ENCODE measurements at regions not wholly inside any gene's neighbourhood (a gene's known extent, or its start where the extent isn't known, plus 50 kb on each side); places are given as distances from the start of the nearest gene placed in this dataset.

DNA sequence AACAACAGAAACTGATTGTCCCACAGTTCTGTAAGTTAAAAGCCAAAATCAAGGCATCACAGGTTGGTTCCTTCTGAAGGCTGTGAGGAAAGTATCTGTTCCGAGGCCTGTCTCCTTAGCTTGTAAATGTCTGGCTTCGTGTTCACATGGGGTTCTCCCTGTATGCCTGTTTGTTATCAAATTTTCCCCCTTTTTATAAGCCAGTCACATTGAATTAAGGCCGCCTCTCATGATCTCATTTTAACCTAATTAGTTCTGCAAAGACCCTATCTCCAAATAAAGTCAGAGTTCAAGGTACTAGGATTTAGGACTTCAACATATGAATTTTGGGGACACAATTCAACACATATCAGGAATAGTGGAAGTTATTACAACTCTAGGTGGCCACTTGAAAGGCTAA lies 331.5 kb downstream of the PIK3R1 start:
- no peak for TF ChIP-seq ZBTB8A (tag by site-specific recombination; IDR thresholded peaks at IDR 0.05)
- TF ChIP-seq CTCF (tag by site-specific recombination; IDR thresholded peaks at IDR 0.05) = no peak
- TF ChIP-seq ATF2 (tag by site-specific recombination; IDR thresholded peaks at IDR 0.05; ENCODE audit: low read depth) = no peak
- no peak for TF ChIP-seq FEZF1 (tag by site-specific recombination; IDR thresholded peaks at IDR 0.05)
- no peak for TF ChIP-seq ZNF37A (tag by site-specific recombination; IDR thresholded peaks at IDR 0.05)
- TF ChIP-seq, protein P1, sequence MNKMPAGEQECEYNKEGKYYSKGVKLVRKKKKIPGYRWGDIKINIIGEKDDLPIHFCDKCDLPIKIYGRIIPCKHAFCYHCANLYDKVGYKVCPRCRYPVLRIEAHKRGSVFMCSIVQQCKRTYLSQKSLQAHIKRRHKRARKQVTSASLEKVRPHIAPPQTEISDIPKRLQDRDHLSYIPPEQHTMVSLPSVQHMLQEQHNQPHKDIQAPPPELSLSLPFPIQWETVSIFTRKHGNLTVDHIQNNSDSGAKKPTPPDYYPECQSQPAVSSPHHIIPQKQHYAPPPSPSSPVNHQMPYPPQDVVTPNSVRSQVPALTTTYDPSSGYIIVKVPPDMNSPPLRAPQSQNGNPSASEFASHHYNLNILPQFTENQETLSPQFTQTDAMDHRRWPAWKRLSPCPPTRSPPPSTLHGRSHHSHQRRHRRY (tag by site-specific recombination; IDR thresholded peaks at IDR 0.05) = no peak
- TF ChIP-seq YY1 (tag by site-specific recombination; IDR thresholded peaks at IDR 0.05) = no peak
- no peak for TF ChIP-seq ZBTB48 (tag by site-specific recombination; IDR thresholded peaks at IDR 0.05)
- no peak for TF ChIP-seq GFI1B (tag by site-specific recombination; IDR thresholded peaks at IDR 0.05)
